G401 (cell line): ENCODE measurements at regions not wholly inside any gene's neighbourhood (a gene's known extent, or its start where the extent isn't known, plus 50 kb on each side); places are given as distances from the start of the nearest gene placed in this dataset.

ENCODE experiments used
- DNase-seq: peaks from one replicate; pipeline ENCODE4 v3.0.0-alpha.2; 2015; ENCODE audit warnings: low spot score
- in situ Hi-C: cut with HindIII; loops from 2 replicates; pipeline ENCODE4 v1.10.0; 2016; ENCODE audit warnings: low sequenced_read_pairs, mixed read lengths

DNA sequence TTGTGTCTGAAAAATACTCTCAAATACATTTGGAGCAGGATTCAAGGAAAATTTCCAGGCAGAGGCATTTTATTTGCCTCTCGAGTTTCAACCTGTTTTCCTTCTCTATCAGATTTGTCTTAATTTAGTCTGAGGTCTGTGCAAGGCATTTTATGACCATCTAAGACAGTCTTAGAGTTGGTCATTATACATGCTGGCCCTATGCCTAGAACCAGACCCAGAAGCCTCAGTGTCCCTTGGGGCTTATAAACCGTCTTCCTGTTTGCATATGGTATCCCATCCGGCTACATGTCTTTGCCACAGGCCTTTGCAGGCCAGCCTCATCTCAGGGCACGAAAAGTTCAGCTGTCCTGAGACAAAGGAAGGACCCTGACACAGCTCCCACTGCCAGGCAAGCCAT, 346.1 kb downstream of the SIPA1L2 start:
- in situ Hi-C loops, result no loop called here
- no peak for DNase-seq

DNA sequence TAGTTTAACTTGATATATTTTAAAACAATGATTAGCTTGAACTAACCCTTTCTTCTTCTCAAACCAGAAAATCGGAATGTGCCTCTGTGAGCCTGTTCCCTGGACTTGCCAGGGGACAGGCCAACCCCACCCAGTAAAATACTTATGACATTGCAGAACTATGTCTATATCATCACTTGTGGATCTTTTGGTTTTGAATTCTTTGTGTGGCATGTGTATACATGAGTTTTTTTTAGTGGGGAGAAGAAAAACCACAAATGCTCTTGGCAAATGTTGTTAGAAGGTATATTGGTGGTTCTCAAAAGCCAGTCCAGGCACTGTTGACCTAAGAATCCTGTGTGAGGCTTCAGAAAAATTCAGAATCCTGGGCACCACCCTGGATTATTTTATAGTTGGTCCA, 347.4 kb downstream of the SIPA1L2 start:
- in situ Hi-C loops, result no loop called here
- no peak for DNase-seq

DNA sequence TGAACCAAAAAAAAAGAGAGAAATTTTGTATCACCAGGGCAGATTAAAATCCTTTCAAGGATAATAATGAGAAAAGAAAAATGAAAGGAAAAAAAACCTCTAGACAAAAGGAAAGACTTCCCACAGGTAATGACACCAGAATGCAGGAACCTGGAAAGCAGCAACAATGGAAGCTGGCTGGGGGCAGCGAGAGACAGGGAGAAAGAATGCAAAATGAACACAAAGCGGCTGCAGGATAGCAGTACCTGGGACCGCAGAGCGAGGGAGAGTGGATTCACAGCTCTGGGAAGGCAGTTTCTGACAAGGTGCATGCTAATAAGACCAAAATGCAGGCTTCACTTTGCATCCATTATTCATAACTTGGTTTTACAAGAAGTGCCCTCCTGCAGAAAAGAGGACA, 349.0 kb downstream of the SIPA1L2 start:
- in situ Hi-C loops, result no loop called here

DNA sequence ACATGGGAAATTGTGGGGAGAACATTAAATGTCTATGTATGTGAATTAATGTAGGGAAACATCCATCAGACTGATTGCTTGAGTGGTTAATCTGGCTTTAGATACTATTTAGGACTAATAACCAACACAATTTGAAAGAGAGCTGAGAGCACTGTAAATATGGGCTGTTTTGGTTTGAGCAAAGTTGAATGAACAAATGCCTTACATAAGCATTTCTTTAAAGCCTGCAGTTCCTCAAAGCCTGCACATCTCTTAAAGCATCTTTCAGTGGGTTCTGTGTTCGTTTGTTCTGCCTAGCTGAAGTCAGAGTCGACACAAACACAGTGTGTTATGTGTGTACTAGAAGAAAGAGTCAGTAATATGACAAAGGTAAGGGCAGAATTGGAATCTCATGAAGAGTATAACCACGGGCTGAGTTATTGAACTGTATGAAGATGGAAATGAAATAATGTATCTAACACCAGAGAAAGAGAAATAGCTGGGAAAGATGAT, 350.0 kb downstream of the SIPA1L2 start:
- no peak for DNase-seq
- in situ Hi-C loops, result no loop called here

More for the DNA sequence above, 349.0 kb downstream of the SIPA1L2 start:
- DNase-seq, result no peak

DNA sequence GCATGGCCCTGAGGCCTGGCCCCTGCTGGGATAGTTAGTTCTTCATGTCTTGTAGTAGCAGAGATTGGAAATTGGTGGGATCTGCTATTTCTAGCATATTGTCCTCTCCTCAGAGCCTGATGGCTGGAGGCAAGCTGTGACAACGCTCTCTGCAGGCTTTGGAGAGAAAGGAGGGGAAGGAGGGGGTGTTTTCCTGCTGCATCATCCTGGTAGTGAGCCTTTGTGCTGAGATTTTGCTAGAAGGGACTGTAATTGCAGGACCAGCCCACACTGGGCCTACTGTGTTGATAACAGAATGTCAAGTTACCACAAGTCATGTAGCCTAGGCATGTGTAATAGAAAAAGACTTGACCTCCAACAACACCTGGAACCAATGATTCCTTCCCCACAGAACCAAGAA, 351.0 kb downstream of the SIPA1L2 start:
- in situ Hi-C loops, result no loop called here
- DNase-seq, result no peak

DNA sequence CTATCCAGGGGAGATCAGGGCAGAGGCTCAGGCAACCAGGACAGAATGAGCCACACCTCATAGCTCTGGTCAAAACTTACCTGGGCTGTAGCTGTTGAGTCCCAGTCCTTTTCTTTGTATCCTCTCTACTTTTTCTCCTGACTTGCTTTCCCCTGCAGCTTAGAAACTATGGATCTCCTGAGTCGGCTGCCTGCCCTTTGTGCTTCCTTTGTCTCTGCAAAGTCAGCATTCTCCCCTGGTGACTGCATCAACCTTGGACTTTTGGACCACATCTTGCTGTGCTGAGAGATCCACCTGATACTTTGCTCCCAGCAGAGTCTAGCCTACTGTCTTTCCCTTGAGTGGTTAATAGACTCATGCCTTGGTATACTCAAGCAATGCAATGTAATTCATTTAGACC, 353.3 kb downstream of the SIPA1L2 start:
- DNase-seq, result no peak
- in situ Hi-C loops, result no loop called here

DNA sequence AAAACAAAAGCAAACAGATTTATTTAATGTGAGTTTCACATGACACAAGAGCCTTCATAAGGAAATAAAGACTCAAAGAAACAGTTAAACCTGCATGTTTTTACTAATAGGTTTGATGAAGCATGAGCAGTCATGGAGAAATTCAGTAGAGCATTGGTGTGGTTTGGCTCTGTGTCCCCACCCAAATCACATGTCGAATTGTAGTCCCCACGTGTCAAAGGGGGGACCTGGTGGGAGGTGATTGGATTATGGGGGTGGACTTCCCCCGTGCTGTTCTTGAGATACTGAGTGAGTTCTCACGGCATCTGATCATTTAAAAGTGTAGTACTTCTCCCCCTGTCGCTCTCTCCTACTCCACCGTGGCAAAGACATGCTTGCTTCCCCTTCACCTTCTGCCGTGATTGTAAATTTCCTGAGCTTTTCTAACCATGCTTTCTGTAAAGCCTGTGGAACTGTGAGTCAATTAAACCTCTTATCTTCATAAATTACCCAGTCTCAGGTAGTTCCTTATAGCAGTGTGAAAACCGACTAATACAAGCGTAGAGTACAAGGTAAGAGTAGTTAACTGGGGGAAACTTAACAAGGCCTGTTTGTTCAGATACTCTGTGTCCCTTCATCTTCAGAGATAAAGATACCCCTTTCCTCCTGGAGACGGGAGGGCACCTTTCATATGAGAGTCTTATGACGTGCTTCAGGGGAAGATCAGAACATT, 354.8 kb downstream of the SIPA1L2 start:
- DNase-seq, result no peak
- in situ Hi-C loops, result no loop called here

DNA sequence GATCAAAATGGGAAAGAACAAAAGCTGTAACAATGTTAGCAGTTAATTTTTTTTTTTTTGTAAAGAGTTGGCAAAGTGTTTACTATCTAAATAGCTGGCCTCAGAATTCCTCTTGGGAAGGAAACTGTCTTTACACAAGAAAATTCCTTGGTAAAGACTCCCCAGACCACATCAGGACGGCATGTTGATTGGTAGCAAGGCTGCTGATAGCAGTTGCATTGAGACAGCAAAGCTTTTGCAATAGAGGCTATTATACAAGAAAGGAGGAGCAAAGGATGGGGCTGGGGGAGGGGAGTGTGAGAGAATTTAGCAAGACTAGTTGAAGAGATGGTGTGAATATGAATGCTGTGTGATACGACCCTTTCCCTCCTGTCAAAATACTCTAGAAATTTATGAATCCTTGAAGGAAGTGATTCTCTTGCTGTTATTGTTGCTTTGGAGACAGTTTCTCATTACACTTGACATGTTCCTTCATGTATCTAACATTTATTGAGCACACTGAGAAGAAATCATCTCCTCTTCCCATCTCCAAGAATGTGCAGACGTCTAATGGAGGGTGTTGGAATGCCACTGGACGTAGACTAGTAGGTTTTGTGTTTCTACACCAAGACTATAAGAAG, 355.6 kb downstream of the SIPA1L2 start:
- no peak for DNase-seq
- in situ Hi-C loops, result no loop called here

DNA sequence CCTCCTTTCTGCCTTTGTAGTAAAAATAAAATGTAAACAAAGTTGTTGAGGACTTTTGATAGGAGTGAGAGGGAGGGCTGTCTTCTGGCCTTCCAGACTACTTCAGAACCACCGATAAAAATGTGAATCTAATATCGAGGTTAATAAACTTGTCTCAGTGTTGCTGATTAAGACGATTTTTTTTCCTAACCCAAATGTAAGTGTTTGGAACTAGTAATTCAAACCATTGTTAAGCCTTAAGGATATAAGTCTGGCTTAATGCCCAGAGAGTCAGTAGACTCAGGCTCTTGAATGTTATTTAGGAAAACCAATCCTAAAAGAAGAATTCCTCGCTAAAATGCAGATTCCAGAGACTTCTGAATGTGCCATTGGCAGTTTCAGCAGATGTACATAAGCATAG, 356.9 kb downstream of the SIPA1L2 start:
- DNase-seq, result no peak
- in situ Hi-C loops, result no loop called here

DNA sequence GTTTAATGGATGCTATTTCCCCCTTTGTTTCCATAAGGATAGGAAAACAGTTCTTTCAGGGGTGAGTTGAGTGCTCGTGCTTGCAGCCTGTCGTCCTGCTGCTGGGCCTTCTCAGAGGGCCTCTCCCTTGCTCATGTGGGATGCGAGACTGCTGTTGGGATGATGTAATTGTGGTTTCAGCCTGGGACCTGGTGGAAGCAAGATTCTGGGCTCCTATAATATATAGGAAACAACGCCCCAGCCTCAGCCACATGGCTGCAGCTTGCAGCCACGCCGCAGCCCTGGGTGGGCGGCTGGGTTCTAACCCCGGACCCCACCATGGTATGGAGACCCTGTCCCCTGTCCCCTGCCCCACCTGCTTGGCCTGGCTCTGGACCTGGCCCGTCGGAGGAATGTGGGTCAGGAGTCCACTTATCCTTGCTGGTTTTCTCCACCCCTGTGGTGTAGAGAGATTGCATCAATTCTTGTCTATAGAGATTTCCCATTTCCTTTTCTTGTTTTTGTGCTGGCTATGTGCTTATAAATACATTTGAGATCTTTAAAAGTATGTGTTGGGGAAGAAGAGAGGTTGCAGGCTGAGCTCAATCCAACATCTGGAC, 357.8 kb downstream of the SIPA1L2 start:
- in situ Hi-C loops, result no loop called here
- no peak for DNase-seq

DNA sequence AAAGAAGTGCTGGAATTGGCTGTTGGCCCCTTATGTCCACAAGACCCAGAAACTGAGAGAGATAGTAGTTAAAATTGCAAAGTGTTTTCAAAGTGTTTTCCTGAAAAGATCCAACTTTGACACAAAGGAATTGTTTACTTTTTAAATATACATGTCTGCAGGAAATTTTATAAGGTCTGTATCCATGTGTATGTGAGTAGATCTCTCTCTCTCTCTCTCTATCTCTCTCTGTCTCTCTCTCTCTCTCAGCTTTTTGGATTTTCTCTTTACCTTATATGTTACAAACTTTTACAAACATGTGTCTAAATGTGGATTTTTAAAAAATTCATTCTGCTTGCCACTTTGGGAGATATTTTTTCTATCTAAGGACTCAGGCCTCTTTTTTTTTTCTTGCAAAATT, 358.6 kb downstream of the SIPA1L2 start:
- DNase-seq, result no peak

DNA sequence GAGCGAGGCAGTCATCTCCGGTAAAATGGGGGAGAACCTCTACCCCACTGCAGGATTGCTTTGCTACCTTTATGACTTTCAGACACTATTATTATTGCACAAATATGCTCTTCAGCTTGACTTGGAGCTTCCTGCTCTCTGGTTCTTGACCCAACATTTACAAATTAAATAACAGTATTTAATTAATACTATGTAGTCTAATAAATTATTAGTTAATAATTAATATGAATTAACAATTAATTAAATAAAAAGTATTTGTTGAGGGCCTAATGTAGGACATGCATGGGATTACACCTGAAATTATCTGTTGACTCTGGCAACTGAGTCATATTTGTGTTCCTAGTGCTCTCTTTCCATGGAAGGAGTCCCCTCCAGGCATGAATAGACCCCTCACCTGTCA, 359.9 kb downstream of the SIPA1L2 start:
- in situ Hi-C loops, result no loop called here

More for the DNA sequence above, 358.6 kb downstream of the SIPA1L2 start:
- in situ Hi-C loops, result no loop called here

DNA sequence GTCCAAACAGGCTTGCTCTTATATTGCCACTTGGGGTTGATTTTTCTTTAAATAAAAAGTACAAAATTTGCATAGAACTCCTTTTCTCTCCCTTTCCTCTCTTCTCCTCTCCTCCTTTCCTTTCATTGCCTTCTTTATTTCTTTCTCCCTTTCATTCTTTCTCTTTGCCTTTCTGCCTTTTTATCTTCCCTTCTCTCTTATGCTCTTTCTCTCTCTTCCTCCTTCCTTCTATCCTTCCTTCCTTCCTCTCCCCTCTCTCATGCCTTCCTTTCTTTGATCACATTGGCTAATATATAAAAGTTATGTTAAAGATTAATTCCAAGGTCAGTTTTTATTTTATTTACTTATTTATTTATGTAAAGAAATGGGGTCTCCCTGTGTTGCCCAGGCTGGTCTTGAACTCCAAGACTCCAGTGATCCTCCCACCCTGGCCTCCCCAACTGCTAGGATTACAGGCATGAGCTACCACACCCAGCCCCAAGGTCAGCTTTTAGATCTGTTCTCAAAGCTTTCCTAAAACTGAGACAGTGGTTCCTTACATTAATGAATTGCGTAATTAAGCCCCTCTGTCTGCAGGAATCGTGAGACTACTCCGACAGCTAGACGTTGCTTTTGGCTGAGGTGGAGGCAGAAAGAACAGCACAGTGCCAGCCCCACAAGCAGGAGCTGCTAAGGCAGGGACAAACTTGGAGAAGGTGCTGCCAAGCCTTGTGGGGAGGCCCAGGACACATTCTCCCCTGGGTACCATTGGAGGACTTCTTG, 361.9 kb downstream of the SIPA1L2 start:
- in situ Hi-C loops, result no loop called here
- no peak for DNase-seq

More for the DNA sequence above, 359.9 kb downstream of the SIPA1L2 start:
- no peak for DNase-seq

DNA sequence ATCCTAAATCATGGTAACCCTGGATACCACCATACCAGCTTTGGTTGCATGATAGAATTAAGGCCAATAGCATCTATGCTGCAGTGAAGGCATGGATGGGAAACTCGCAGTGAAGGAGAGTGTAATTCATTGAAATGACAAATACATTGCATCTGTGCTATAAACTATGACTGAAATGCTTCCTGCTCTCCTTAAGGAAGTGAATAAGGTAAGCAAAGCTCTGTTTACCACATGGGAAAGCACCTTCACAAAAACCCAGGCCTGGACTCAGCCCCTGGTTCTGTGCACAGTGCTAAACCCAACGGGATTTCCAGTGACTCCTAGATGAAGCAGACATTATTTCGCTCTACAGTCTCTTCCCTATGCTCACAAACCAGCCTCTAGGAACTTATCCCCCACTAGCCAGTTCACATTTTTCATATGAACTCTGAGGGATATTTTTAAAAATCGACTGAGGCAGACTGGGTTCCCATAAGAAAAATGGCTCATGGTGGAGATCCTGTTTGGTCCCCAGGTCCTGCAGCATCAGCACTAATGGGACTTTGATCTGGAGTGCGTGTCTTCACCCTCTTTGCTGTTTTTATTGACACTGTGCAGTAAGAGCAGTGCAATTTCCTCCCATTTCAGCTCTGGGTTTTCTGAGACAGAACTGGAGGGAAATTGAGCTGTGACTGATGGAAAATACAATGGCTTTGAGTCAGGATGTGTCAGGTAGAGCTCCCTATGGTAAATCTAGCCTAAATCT, 362.7 kb downstream of the SIPA1L2 start:
- in situ Hi-C loops, result no loop called here
- no peak for DNase-seq

DNA sequence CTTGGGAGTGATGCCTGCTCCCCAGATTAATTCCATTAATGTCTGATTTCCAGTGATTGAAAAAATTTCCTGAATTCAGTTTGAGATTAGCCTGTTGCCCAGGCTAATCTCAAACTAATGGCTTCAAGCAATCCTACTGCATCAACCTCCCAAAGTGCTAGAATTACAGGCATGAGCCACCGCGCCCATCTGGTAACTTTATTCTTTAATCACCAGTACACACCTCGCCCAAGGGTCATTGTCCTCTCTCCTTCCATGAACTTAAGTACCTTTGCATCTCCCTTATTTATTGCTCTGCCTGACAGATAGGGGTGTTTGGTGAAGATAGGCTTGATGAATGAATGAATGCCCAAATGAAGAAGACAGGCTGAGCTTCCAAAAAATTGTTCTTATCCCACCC, 366.5 kb downstream of the SIPA1L2 start:
- in situ Hi-C loops, result no loop called here
- DNase-seq, result no peak

DNA sequence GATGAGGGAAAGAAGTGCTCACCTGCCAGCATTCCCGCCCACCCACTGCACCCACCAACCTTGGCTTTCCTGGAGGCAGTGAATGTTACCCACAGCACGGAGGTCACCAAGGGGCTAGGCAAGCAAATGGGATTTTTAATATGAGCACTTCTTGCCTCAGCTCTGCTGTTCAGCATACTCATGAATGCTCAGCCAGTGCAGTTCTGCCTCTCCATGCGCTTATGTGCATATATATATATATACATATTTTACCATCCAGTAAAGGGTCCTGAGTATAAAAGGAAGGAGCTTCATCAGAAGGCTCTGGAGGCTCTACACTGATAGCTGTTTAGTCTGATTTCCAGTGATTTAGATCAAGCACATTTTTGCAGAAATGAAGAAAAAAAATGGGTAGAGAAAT, 366.9 kb downstream of the SIPA1L2 start:
- in situ Hi-C loops, result no loop called here
- DNase-seq, result no peak

DNA sequence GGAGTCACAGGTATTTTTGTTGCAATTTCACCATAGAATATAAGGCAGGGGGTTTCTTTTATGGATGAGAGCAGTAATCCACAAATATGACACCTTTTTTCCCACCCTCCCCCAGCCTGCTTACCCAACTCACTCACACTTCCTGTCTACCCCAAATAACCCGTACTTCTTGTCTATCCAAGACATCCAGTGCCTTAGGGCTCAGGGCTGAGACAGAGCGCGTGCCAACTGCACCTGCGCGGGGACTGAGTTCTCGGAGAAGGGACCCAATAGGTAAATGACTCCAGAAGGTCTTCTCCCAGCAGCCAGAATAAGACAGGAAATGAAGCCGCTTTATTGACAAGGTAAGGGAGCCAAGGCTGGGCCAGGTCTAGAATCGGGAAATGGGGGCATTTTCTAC, 369.1 kb downstream of the SIPA1L2 start:
- in situ Hi-C loops, result no loop called here

DNA sequence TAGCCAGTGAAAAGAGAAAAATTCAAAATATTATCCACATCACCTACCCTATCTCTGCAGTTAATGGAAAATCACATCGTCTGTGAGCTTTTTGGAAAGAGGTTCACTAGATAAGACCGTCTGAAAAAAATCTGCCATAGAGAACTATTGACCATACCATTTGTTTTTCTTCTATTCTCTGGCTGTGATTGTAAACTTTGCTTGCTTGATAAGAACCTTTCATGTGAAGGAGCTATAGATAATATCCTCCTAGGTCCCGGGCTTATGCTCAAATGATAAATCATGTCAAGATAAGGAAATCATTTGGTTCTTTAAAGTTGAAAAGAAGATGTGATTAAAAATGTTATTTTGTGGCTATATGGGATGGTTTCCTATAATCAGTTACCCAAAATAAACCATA, 369.9 kb downstream of the SIPA1L2 start:
- in situ Hi-C loops, result no loop called here

More for the DNA sequence above, 369.1 kb downstream of the SIPA1L2 start:
- no peak for DNase-seq

DNA sequence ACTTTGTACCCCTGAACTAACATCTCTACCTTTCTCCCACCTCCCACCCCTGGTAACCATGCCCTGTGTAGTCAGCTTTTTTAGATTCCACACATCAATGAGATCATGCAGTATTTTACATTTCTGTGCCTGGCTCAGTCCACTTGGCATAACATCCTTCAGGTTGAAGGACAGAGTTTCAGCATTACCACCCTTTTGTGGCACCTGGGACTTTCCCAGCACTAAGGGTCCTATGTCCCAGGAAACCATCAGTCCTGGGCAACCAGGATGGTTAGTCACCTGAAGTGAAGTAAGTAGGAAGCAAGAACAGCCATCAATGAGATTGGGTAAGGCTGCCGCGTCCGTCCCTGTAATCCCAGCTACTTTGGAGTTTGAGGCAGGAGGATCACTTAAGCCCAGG, 370.6 kb downstream of the SIPA1L2 start:
- in situ Hi-C loops, result no loop called here
- DNase-seq, result no peak

More for the DNA sequence above, 369.9 kb downstream of the SIPA1L2 start:
- DNase-seq, result no peak
